Upper lobe of left lung (tissue), 6 donors: ENCODE measurements at regions not wholly inside any gene's neighbourhood (a gene's known extent, or its start where the extent isn't known, plus 50 kb on each side); places are given as distances from the start of the nearest gene placed in this dataset.

Source experiments
- ATAC-seq, 2 donors: fragments of 200-7000 bp; cut with Tn5 transposase; one replicate each; pipeline ENCODE4 v1.9.1; 2022; ENCODE audit warnings: mild to moderate bottlenecking in 2 of 2, moderate library complexity in 2 of 2; ENCODE audit not compliant: low FRiP score in 2 of 2
- DNase-seq, 2 donors: peaks; one replicate each; pipeline ENCODE4 v3.0.0-alpha.2; 2019 to 2020
- H3K27ac ChIP-seq, 4 donors: fragments of 200-600 bp; sonication (generic); one replicate each; pipeline ENCODE4 v1.5.1; 2016 to 2019
- H3K27me3 ChIP-seq, 4 donors: fragments of 200-600 bp; sonication (generic); one replicate each; pipeline ENCODE4 v1.5.1; 2017 to 2019
- H3K36me3 ChIP-seq, 4 donors: fragments of 200-600 bp; sonication (generic); one replicate each; pipeline ENCODE4 v1.5.1; 2016 to 2019
- H3K4me1 ChIP-seq, 4 donors: fragments of 200-600 bp; sonication (generic); one replicate each; pipeline ENCODE4 v1.5.1; 2018 to 2019
- H3K4me3 ChIP-seq, 4 donors: fragments of 200-600 bp; sonication (generic); one replicate each; pipeline ENCODE4 v1.5.1; 2017 to 2019; ENCODE audit warnings: mild to moderate bottlenecking in 2 of 4, moderate library complexity in 1 of 4
- H3K9me3 ChIP-seq, 4 donors: fragments of 200-600 bp; sonication (generic); one replicate each; pipeline ENCODE4 v1.5.1; 2018 to 2019
- CTCF ChIP-seq, 6 experiments: fragments of 450-650 bp in 4 of 6; fragments of 200-600 bp in 2 of 6; sonication (generic) in 2 of 6; IDR thresholded peaks; one replicate each; pipeline ENCODE4 v1.5.1; 2016 to 2019; ENCODE audit warnings: antibody characterized with exemption in 6 of 6
- EP300 ChIP-seq, 4 donors: sonication (generic); formaldehyde crosslinking; IDR thresholded peaks; one replicate each; pipeline ENCODE4 v1.5.1; 2017; ENCODE audit warnings: antibody characterized with exemption in 4 of 4, control low read depth in 2 of 4
- POLR2A ChIP-seq, 4 donors: fragments of 450-650 bp; IDR thresholded peaks; one replicate each; pipeline ENCODE4 v1.5.1; 2016 to 2017; ENCODE audit warnings: antibody characterized with exemption in 4 of 4, mild to moderate bottlenecking in 2 of 4
- POLR2AphosphoS5 ChIP-seq, 2 donors: sonication (generic); formaldehyde crosslinking; IDR thresholded peaks; one replicate each; pipeline ENCODE4 v1.5.1; 2017; ENCODE audit warnings: antibody characterized with exemption in 2 of 2
- WGBS, 2 donors: methylation state at CpG; one replicate each; pipeline ENCODE4 v1.1.5; 2017 to 2018; 5-methylcytosine and 5-hydroxymethylcytosine counted together
- donor health status: DM: no; HTN: no; CAD: no; lungs with moderate emphysema.
- donor health status: DM: no; HTN: yes; CAD: no; lungs with severe emphysema.

DNA sequence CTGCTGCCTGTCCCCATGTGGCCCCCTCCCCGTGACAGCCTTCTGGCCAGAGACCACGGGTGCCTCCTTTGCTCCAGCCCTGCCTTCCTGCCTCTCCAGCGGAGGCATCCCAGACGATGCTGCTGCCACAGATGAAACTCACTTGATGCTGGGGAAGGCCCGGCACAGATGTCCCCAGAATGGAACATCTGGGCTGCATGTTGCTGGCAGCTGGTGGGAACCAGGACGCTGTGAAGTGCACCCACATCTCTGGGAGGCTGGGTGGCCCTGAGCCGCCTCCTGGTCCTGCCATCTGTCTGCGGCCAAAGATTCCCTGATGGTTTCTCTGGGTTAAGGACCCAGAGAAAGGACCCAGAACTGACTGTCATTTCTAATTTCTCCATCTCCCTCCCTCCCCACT, 51.9 kb upstream of the PTPRS start:
- H3K36me3 ChIP-seq = no peaks in the 10 kb centered on the region
- DNase-seq = no peak
- no peaks in the 10 kb centered on the region for H3K9me3 ChIP-seq
- no peaks in the 10 kb centered on the region for H3K4me1 ChIP-seq
- H3K27ac ChIP-seq = no peak overlapping the region
- peaks cover 0 to 16% (median 7%) of the 10 kb centered on the region in 4 donors for H3K27me3 ChIP-seq
- ATAC-seq = no peak
- H3K4me3 ChIP-seq = no peak overlapping the region
- TF ChIP-seq CTCF (IDR thresholded peaks at IDR 0.05) (no peak), POLR2A (IDR thresholded peaks at IDR 0.05) (no peak), EP300 (IDR thresholded peaks at IDR 0.05) (no peak), POLR2AphosphoS5 (IDR thresholded peaks at IDR 0.05) (no peak)
- 47 to 54% methylated on average over 8 of the region's 8 CpGs for WGBS, 2 donors

- no peak overlapping the region for H3K4me3 ChIP-seq
- no peak for DNase-seq
- no peaks in the 10 kb centered on the region for H3K36me3 ChIP-seq
- H3K4me1 ChIP-seq = no peaks in the 10 kb centered on the region
- H3K27me3 ChIP-seq = peaks cover 0 to 16% (median 7%) of the 10 kb centered on the region in 4 donors
- 71% methylated on average over 6 of the region's 6 CpGs for WGBS, 2 donors
- no peak for TF ChIP-seq POLR2AphosphoS5 (IDR thresholded peaks at IDR 0.05)
- TF ChIP-seq POLR2A (IDR thresholded peaks at IDR 0.05) = no peak
- no peak for TF ChIP-seq CTCF (IDR thresholded peaks at IDR 0.05)
- TF ChIP-seq EP300 (IDR thresholded peaks at IDR 0.05) = no peak
- no peak for ATAC-seq
- no peaks in the 10 kb centered on the region for H3K9me3 ChIP-seq
- no peak overlapping the region for H3K27ac ChIP-seq
Observed at GRCh38 chr19:5393088-5393487, 52.5 kb upstream of the PTPRS start.

DNA sequence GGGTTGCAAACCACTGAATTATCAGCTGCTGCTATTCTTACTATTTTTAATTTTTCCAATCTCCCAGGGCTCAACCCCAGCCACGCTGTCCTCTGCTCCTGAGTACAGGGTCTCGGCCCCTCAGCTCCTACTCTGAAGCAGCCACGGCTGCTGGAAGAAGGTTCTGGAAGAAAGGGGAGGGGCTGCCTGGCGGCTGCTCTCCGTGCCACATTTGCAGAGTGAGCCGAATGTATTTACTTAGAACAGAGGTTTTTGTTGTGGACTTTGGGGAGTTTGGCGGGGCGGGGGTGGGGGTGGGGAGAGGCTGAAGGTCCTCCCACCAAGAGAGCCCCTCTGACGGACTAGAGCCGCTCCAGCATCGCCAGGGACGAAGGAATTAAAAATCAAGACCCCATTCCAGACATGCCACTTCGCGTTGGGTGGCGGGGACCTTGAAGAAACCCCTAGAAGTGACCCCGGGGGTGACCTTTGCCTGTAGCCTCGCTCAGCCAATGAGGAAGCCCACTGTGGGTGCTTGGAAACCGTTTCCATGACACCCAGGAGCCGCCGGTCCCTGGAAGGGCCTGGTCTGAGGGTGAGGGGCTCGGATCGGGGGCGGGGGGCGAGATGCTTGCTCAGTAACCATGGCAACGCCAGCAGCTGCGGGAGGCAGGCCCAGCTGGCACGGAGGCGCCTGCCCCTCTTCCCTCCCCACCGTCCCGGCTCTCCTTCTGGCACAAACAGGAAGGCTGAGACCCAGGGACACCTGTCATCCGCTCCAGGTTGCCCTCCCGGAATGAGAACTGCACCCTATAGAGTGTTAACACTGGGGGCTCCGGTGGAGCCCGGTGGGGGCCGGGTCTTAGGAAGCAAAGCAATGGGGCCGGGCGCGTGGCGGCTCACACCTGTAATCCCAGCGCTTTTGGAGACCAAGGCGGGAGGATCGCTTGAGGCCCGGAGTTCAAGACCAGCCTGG, 54.2 kb upstream of the PTPRS start:
- Histone ChIP-seq H3K9me3 (no peaks in the 10 kb centered on the region), H3K27me3 (peaks cover 0 to 16% (median 7%) of the 10 kb centered on the region in 4 donors), H3K27ac (no peak overlapping the region), H3K36me3 (no peaks in the 10 kb centered on the region), H3K4me3 (no peak overlapping the region), H3K4me1 (no peaks in the 10 kb centered on the region)
- ATAC-seq = no peak
- no peak for DNase-seq
- 12 to 18% methylated on average over 13 to 31 of the region's 43 CpGs for WGBS, 2 donors
- no peak for TF ChIP-seq EP300 (IDR thresholded peaks at IDR 0.05)
- TF ChIP-seq CTCF (IDR thresholded peaks at IDR 0.05) = no peak

GRCh38 chr19:5395556-5395955, 54.9 kb upstream of the PTPRS start:
- Histone ChIP-seq H3K4me3 (no peak overlapping the region), H3K27me3 (peaks cover 0 to 16% (median 7%) of the 10 kb centered on the region in 4 donors)

More at GRCh38 chr19:5395556-5395955, 54.9 kb upstream of the PTPRS start:
- no peak for TF ChIP-seq EP300 (IDR thresholded peaks at IDR 0.05)
- no peak for TF ChIP-seq CTCF (IDR thresholded peaks at IDR 0.05)
- TF ChIP-seq POLR2AphosphoS5 (IDR thresholded peaks at IDR 0.05) = no peak
- no peak for TF ChIP-seq POLR2A (IDR thresholded peaks at IDR 0.05)
- 17 to 21% methylated on average over 11 of the region's 11 CpGs for WGBS, 2 donors
- no peaks in the 10 kb centered on the region for H3K4me1 ChIP-seq
- no peaks in the 10 kb centered on the region for H3K36me3 ChIP-seq
- no peaks in the 10 kb centered on the region for H3K9me3 ChIP-seq
- no peak for ATAC-seq
- no peak overlapping the region for H3K27ac ChIP-seq
- DNase-seq = no peak
